Thymus (tissue), 11 donors: ENCODE measurements at regions not wholly inside any gene's neighbourhood (a gene's known extent, or its start where the extent isn't known, plus 50 kb on each side); places are given as distances from the start of the nearest gene placed in this dataset.

Experiments used
- DNase-seq, 9 donors: peaks; one replicate each; pipeline ENCODE4 v3.0.0-alpha.2; 2013; ENCODE audit warnings: low spot score in 9 of 9, low read depth in 6 of 9, missing footprints in 1 of 9
- H3K27ac ChIP-seq, 2 donors: one replicate each; pipeline ENCODE4 v1.5.1; 2013; ENCODE audit warnings: control low read depth in 1 of 2, low read depth in 1 of 2, low read length in 1 of 2, mild to moderate bottlenecking in 1 of 2, moderate library complexity in 1 of 2
- H3K27me3 ChIP-seq, 2 donors: one replicate each; pipeline ENCODE4 v1.5.1; 2013; ENCODE audit warnings: low read length in 1 of 2; ENCODE audit not compliant: control insufficient read depth in 2 of 2, insufficient read depth in 1 of 2
- H3K36me3 ChIP-seq, 2 donors: one replicate each; pipeline ENCODE4 v1.5.1; 2013; ENCODE audit warnings: low read length in 1 of 2, mild to moderate bottlenecking in 1 of 2, moderate library complexity in 1 of 2; ENCODE audit not compliant: control insufficient read depth in 2 of 2, insufficient read depth in 2 of 2
- H3K4me1 ChIP-seq, 2 donors: one replicate each; pipeline ENCODE4 v1.5.1; 2013; ENCODE audit warnings: low read length in 2 of 2; ENCODE audit not compliant: control insufficient read depth in 2 of 2, insufficient read depth in 2 of 2
- H3K4me3 ChIP-seq, 2 donors: one replicate each; pipeline ENCODE4 v1.5.1; 2013; ENCODE audit warnings: low read length in 2 of 2, control low read depth in 1 of 2, mild to moderate bottlenecking in 1 of 2
- H3K9me3 ChIP-seq, 2 donors: one replicate each; pipeline ENCODE4 v1.5.1; 2013; ENCODE audit warnings: low read length in 1 of 2, mild to moderate bottlenecking in 1 of 2; ENCODE audit not compliant: control insufficient read depth in 2 of 2, insufficient read depth in 1 of 2
- WGBS: extraction: QIAGEN DNeasy Blood & Tissue Kit; methylation state at CpG from one replicate; pipeline ENCODE4 v1.1.7; 2013; 5-methylcytosine and 5-hydroxymethylcytosine counted together
- donor health status: healthy.

- DNase-seq = no peak
- Histone ChIP-seq H3K36me3 (no peaks in the 10 kb centered on the region), H3K27me3 (no peaks in the 10 kb centered on the region), H3K9me3 (no peaks in the 10 kb centered on the region), H3K27ac (no peak overlapping the region), H3K4me3 (no peak overlapping the region), H3K4me1 (no peaks in the 10 kb centered on the region)
- 94% methylated on average over 5 of the region's 5 CpGs for whole genome bisulfite sequencing
Observed at GRCh38 chr12:46131732-46132469, 136.9 kb downstream of the SLC38A1 start.

- no peak for DNase-seq
- no peaks in the 10 kb centered on the region for H3K4me1 ChIP-seq
- WGBS = 88% methylated on average over 6 of the region's 6 CpGs
Observed at GRCh38 chr12:46127656-46128055, 137.3 kb upstream of the SCAF11 start.

GRCh38 chr12:46126050-46126727 is 135.8 kb upstream of the SCAF11 start:
- Histone ChIP-seq H3K9me3 (no peaks in the 10 kb centered on the region), H3K27me3 (no peaks in the 10 kb centered on the region), H3K36me3 (no peaks in the 10 kb centered on the region), H3K27ac (no peak overlapping the region), H3K4me3 (no peak overlapping the region), H3K4me1 (no peaks in the 10 kb centered on the region)
- DNase-seq = no peak
- WGBS = 97% methylated on average over 4 of the region's 4 CpGs

More at GRCh38 chr12:46127656-46128055, 137.3 kb upstream of the SCAF11 start:
- H3K4me3 ChIP-seq = no peak overlapping the region
- no peak overlapping the region for H3K27ac ChIP-seq
- H3K36me3 ChIP-seq = no peaks in the 10 kb centered on the region
- no peaks in the 10 kb centered on the region for H3K27me3 ChIP-seq
- H3K9me3 ChIP-seq = no peaks in the 10 kb centered on the region

GRCh38 chr12:46124848-46125619 is 134.7 kb upstream of the SCAF11 start:
- no peak overlapping the region for H3K27ac ChIP-seq
- H3K4me1 ChIP-seq = no peaks in the 10 kb centered on the region
- H3K27me3 ChIP-seq = no peaks in the 10 kb centered on the region

GRCh38 chr12:46124132-46124847 is 133.9 kb upstream of the SCAF11 start:
- Histone ChIP-seq H3K9me3 (no peaks in the 10 kb centered on the region), H3K4me1 (no peaks in the 10 kb centered on the region), H3K4me3 (no peak overlapping the region), H3K36me3 (no peaks in the 10 kb centered on the region), H3K27ac (no peak overlapping the region), H3K27me3 (no peaks in the 10 kb centered on the region)
- DNase-seq = no peak
- WGBS = 84% methylated on average over 5 of the region's 5 CpGs

More at GRCh38 chr12:46124848-46125619, 134.7 kb upstream of the SCAF11 start:
- Histone ChIP-seq H3K36me3 (no peaks in the 10 kb centered on the region), H3K9me3 (no peaks in the 10 kb centered on the region), H3K4me3 (no peak overlapping the region)
- 14% methylated on average over 12 of the region's 12 CpGs for WGBS
- DNase-seq = peak; percentile 29 to 87 (median 60)

- Histone ChIP-seq H3K4me3 (no peak overlapping the region), H3K27ac (no peak overlapping the region), H3K9me3 (no peaks in the 10 kb centered on the region), H3K36me3 (no peaks in the 10 kb centered on the region), H3K4me1 (no peaks in the 10 kb centered on the region), H3K27me3 (no peaks in the 10 kb centered on the region)
- no peak for DNase-seq
Observed at GRCh38 chr12:46112364-46112763, 122.0 kb upstream of the SCAF11 start.

GRCh38 chr12:46111715-46112114 is 121.3 kb upstream of the SCAF11 start:
- DNase-seq = no peak
- Histone ChIP-seq H3K4me1 (no peaks in the 10 kb centered on the region), H3K36me3 (no peaks in the 10 kb centered on the region), H3K9me3 (no peaks in the 10 kb centered on the region), H3K4me3 (no peak overlapping the region), H3K27ac (no peak overlapping the region), H3K27me3 (no peaks in the 10 kb centered on the region)

GRCh38 chr12:46110928-46111699 is 120.7 kb upstream of the SCAF11 start:
- Histone ChIP-seq H3K27ac (no peak overlapping the region), H3K4me1 (no peaks in the 10 kb centered on the region), H3K27me3 (no peaks in the 10 kb centered on the region), H3K9me3 (no peaks in the 10 kb centered on the region), H3K36me3 (no peaks in the 10 kb centered on the region), H3K4me3 (no peak overlapping the region)
- WGBS = 88% methylated on average over 1 of the region's 1 CpG
- DNase-seq = no peak
